ENCODE measurements at regions not wholly inside any gene's neighbourhood (a gene's known extent, or its start where the extent isn't known, plus 50 kb on each side); places are given as distances from the start of the nearest gene placed in this dataset.

DNA sequence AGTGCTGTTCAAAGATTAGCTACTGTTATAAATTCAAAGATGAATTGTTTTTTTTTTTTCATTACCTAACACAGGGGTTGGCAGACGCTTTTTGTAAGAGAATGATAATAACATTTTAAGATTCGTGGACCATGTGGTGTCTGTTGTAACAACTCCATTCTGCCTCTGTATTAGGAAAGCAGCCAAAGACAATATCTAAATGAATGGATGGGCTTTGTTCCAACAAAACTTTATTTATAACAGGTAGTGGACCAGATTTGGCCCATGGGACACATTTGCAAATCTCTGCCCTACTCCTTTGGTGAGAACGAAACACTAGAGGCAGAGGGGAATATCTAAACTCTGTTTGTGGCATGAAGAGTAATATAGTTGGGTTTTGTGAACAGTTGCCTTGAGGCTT lies 83.6 kb upstream of the BLID start:
- DNase-seq (no peak), ATAC-seq (ENCODE audit: insufficient read depth, low read depth) (no peak)
- Histone ChIP-seq H3K79me2 (ENCODE audit: insufficient read depth, low read length) (no peaks in the 10 kb centered on the region), H3K36me3 (ENCODE audit: insufficient read depth, low read length) (no peaks in the 10 kb centered on the region), H3K9ac (ENCODE audit: low read depth, low read length) (no peak overlapping the region), H4K20me1 (ENCODE audit: insufficient read depth, low read length) (no peaks in the 10 kb centered on the region), H3K9me3 (ENCODE audit: insufficient read depth, low read length, severe bottlenecking) (no peaks in the 10 kb centered on the region), H3K4me2 (ENCODE audit: insufficient read depth, low read length) (no peak overlapping the region), H3K27me3 (ENCODE audit: insufficient read depth, low read length, poor library complexity) (peaks cover 18% of the 10 kb centered on the region), H2AFZ (ENCODE audit: low read depth, low read length) (no peak overlapping the region), H3K4me3 (ENCODE audit: low read depth in 1 of 2, low read length in 2 of 2) (no peak overlapping the region), H3K4me1 (ENCODE audit: insufficient read depth, low read length) (no peaks in the 10 kb centered on the region), H3K27ac (ENCODE audit: low read length) (no peak overlapping the region)
- no peak for TF ChIP-seq EZH2 (IDR thresholded peaks at IDR 0.05; ENCODE audit: borderline replicate concordance, low read depth, low read length, severe bottlenecking)
- TF ChIP-seq, protein P1, sequence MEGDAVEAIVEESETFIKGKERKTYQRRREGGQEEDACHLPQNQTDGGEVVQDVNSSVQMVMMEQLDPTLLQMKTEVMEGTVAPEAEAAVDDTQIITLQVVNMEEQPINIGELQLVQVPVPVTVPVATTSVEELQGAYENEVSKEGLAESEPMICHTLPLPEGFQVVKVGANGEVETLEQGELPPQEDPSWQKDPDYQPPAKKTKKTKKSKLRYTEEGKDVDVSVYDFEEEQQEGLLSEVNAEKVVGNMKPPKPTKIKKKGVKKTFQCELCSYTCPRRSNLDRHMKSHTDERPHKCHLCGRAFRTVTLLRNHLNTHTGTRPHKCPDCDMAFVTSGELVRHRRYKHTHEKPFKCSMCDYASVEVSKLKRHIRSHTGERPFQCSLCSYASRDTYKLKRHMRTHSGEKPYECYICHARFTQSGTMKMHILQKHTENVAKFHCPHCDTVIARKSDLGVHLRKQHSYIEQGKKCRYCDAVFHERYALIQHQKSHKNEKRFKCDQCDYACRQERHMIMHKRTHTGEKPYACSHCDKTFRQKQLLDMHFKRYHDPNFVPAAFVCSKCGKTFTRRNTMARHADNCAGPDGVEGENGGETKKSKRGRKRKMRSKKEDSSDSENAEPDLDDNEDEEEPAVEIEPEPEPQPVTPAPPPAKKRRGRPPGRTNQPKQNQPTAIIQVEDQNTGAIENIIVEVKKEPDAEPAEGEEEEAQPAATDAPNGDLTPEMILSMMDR (IDR thresholded peaks at IDR 0.05; ENCODE audit: borderline replicate concordance, extremely low read depth, low read length, poor library complexity, severe bottlenecking), result no peak

DNA sequence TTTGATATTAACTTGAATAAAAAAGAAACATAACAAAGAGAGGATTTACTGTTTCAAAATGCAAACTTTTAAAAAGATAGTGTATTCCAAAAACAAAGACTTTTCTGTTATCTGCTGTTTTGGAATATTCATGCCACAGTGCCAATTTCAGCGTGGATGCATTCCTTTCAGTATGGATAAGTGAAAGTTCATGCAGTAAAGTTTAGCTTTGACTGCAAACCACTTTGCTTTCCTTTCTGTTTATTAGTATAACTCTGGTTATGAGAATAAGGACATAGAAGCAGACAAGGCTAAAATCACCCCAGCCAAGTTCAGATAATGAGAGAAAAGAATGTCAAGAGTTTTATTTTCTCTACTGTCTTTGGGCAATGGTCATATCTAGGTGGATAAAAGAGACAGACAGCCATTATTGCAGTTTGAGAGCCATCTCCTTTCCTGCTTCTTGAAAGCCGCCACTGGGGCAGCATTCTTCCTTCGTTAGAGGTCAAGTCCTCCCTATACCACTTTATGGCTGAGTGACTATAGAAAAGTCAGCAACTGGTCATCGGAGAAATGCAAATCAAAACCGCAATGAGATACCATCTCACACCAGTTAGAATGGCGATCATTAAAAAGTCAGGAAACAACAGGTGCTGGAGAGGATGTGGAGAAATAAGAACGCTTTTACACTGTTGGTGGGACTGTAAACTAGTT lies 82.4 kb upstream of the BLID start:
- Histone ChIP-seq H3K9me3 (ENCODE audit: insufficient read depth, low read length, severe bottlenecking) (no peaks in the 10 kb centered on the region), H3K4me1 (ENCODE audit: insufficient read depth, low read length) (no peaks in the 10 kb centered on the region), H3K4me2 (ENCODE audit: insufficient read depth, low read length) (no peak overlapping the region), H4K20me1 (ENCODE audit: insufficient read depth, low read length) (no peaks in the 10 kb centered on the region), H3K36me3 (ENCODE audit: insufficient read depth, low read length) (no peaks in the 10 kb centered on the region), H3K9ac (ENCODE audit: low read depth, low read length) (no peak overlapping the region), H3K27ac (ENCODE audit: low read length) (no peak overlapping the region), H3K4me3 (ENCODE audit: low read depth in 1 of 2, low read length in 2 of 2) (no peak overlapping the region), H3K27me3 (ENCODE audit: insufficient read depth, low read length, poor library complexity) (peaks cover 12% of the 10 kb centered on the region), H2AFZ (ENCODE audit: low read depth, low read length) (no peak overlapping the region), H3K79me2 (ENCODE audit: insufficient read depth, low read length) (no peaks in the 10 kb centered on the region)
- no peak for DNase-seq
- no peak for ATAC-seq (ENCODE audit: insufficient read depth, low read depth)
- TF ChIP-seq, protein P1 (IDR thresholded peaks at IDR 0.05; ENCODE audit: borderline replicate concordance, extremely low read depth, low read length, poor library complexity, severe bottlenecking), result no peak
- no peak for TF ChIP-seq EZH2 (IDR thresholded peaks at IDR 0.05; ENCODE audit: borderline replicate concordance, low read depth, low read length, severe bottlenecking)

DNA sequence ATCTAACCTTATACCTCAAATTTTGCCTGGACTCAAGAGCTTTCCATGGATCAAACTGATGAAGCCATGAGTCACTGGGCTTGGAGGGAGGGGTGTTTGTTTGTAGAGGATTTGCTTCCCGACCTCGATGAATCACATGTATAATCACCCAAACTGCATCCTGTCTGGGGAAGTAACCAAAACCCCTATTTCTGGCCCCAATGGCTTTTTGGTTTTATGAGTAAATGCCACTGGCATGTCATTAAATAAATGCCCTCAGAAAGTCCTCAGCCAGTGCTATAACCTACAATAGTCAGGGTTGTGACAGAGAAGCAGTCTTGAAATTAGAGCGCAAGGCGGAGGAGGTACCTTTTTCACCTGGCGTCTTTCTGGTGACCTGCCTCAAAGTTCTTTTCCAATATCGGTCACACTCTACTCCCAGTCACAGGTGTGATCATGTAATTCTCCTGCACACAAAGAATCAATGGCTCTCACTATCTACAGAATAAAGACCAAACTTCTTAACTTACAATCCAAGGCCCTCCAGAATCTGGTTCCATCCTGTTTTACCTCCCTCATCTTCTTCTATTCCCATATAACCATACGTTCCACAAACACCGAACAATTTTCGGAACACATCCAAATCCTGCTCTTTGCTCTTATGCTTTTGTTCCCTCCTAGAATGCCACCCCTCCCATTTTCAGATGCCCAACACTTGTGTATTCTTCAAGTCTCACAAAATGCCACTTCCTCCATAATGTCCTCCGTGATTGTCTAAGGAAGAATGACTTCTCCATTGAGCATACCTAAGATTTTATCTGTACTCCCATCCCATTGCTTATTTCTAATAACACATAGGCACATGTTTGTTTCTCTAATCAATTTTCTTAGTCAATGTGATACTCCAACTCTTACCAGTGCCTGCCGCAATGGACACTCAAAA lies 81.3 kb upstream of the BLID start:
- no peaks in the 10 kb centered on the region for H3K79me2 ChIP-seq (ENCODE audit: insufficient read depth, low read length)
- H3K9ac ChIP-seq (ENCODE audit: low read depth, low read length), result no peak overlapping the region
- ATAC-seq (ENCODE audit: insufficient read depth, low read depth) (no peak), DNase-seq (no peak)
- H3K9me3 ChIP-seq (ENCODE audit: insufficient read depth, low read length, severe bottlenecking), result no peaks in the 10 kb centered on the region
- H3K27ac ChIP-seq (ENCODE audit: low read length), result no peak overlapping the region
- no peaks in the 10 kb centered on the region for H3K36me3 ChIP-seq (ENCODE audit: insufficient read depth, low read length)
- H3K4me2 ChIP-seq (ENCODE audit: insufficient read depth, low read length), result no peak overlapping the region
- H3K4me1 ChIP-seq (ENCODE audit: insufficient read depth, low read length), result no peaks in the 10 kb centered on the region
- no peaks in the 10 kb centered on the region for H4K20me1 ChIP-seq (ENCODE audit: insufficient read depth, low read length)
- H3K27me3 ChIP-seq (ENCODE audit: insufficient read depth, low read length, poor library complexity), result peaks cover 8% of the 10 kb centered on the region
- TF ChIP-seq, protein P1 (IDR thresholded peaks at IDR 0.05; ENCODE audit: borderline replicate concordance, extremely low read depth, low read length, poor library complexity, severe bottlenecking), result no peak
- TF ChIP-seq EZH2 (IDR thresholded peaks at IDR 0.05; ENCODE audit: borderline replicate concordance, low read depth, low read length, severe bottlenecking), result no peak
- no peak overlapping the region for H2AFZ ChIP-seq (ENCODE audit: low read depth, low read length)
- no peak overlapping the region for H3K4me3 ChIP-seq (ENCODE audit: low read depth in 1 of 2, low read length in 2 of 2)
